ENCODE measurements at regions not wholly inside any gene's neighbourhood (a gene's known extent, or its start where the extent isn't known, plus 50 kb on each side); places are given as distances from the start of the nearest gene placed in this dataset.
A peak's percentile ranks its signal among the peaks of the same experiment; 100 is the strongest.

DNA sequence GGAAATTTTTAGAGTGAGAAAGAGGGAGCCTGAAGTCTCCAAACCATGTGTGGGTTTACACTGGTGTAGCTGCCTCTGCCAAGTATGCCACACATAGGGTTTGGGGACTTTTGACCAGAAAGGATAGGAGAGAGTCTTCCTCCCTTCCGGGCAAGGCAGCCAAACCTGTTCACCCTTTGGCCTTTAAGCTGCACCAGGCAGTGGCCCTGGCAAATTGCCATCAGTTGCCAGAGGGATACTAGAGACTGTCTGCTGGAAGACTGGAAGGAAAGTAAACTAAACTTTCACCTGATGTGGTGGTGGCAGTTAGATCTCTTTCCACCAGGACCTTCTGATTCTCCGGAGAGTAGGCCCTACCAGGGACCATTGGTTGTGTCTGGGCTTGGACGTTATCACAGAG is 1263.2 kb downstream of the FAM181B start:
- H3K79me2 ChIP-seq (ENCODE audit: insufficient read depth, low read length) = no peaks in the 10 kb centered on the region
- H2BK5ac ChIP-seq (ENCODE audit: insufficient read length, low read length) = no peak overlapping the region
- H3K4me3 Mint-ChIP-seq = no peak overlapping the region
- H2AFZ ChIP-seq (ENCODE audit: low read length) = no peak overlapping the region
- no peaks in the 10 kb centered on the region for H3K4me1 ChIP-seq (ENCODE audit: insufficient read depth, low read length)
- H3K14ac ChIP-seq (ENCODE audit: insufficient read depth, low read length) = peak overlapping the region; percentile 65; the same call in 1 of the 2 replicates
- no peak overlapping the region for H4K8ac ChIP-seq (replicated peaks; ENCODE audit: insufficient read length, low read depth, low read length)
- no peak overlapping the region for H2AK5ac ChIP-seq (ENCODE audit: insufficient read length, low read length)
- no peaks in the 10 kb centered on the region for H3K27me3 ChIP-seq (ENCODE audit: insufficient read depth, low read length)
- H3K9ac ChIP-seq (ENCODE audit: extremely low read depth, insufficient read length, low read length) = no peak overlapping the region
- no peak overlapping the region for H4K5ac ChIP-seq (ENCODE audit: insufficient read length, low read depth, low read length)
- no peaks in the 10 kb centered on the region for H3K9me3 ChIP-seq (ENCODE audit: control insufficient read depth, low read depth, low read length)
- H3K23ac ChIP-seq (ENCODE audit: insufficient read length, low read depth, low read length) = no peak overlapping the region
- H3K9me3 Mint-ChIP-seq = no peaks in the 10 kb centered on the region; a peak in 1 of 5 replicates
- no peak overlapping the region for H2BK12ac ChIP-seq (ENCODE audit: insufficient read length, low read depth, low read length)
- no CpG with 5 or more reads among the region's 3 CpGs for WGBS (ENCODE audit: extremely low coverage, insufficient read length, low lambda C conversion rate)
- no peak overlapping the region for H2BK120ac ChIP-seq (ENCODE audit: low read depth, low read length, poor library complexity, severe bottlenecking)
- no peak overlapping the region for H3K18ac ChIP-seq (ENCODE audit: insufficient read length, low read depth, low read length)
- no peaks in the 10 kb centered on the region for H4K20me1 ChIP-seq (ENCODE audit: control insufficient read depth, insufficient read depth, insufficient read length)
- H3K27ac ChIP-seq (ENCODE audit: insufficient read length, low read depth, low read length) = no peak overlapping the region
- DNase-seq = no peak
- H3K4me2 ChIP-seq (ENCODE audit: insufficient read depth, insufficient read length, low read length) = no peak overlapping the region
- H3K23me2 ChIP-seq (ENCODE audit: insufficient read length, low read depth, low read length, poor library complexity, severe bottlenecking) = no peaks in the 10 kb centered on the region
- no peak overlapping the region for H3T11ph ChIP-seq (ENCODE audit: low read length)
- no peak overlapping the region for H2BK15ac ChIP-seq (ENCODE audit: low read depth, low read length)
- no peak overlapping the region for H2BK20ac ChIP-seq (ENCODE audit: low read depth, low read length, poor library complexity, severe bottlenecking)
- peak overlapping the region in 1 of 3 experiments; percentile 87; a peak in 2 of 7 replicates for H3K27ac Mint-ChIP-seq
- H3K4me1 Mint-ChIP-seq = no peaks in the 10 kb centered on the region
- no peak overlapping the region for H4K91ac ChIP-seq (ENCODE audit: insufficient read length, low read depth, low read length)
- no peak overlapping the region for H3K4ac ChIP-seq (ENCODE audit: low read depth, low read length)
- TF ChIP-seq CTCF (conservative IDR thresholded peaks at IDR 0.05) = no peak
- no peak overlapping the region for H3K56ac ChIP-seq (ENCODE audit: insufficient read length, low read depth, low read length)
- no peaks in the 10 kb centered on the region for H3K36me3 Mint-ChIP-seq (ENCODE audit: insufficient read depth in 1 of 3, low read depth in 3 of 3)
- no peaks in the 10 kb centered on the region for H3K79me1 ChIP-seq (ENCODE audit: insufficient read depth, low read depth, low read length, poor library complexity, severe bottlenecking)
- no peaks in the 10 kb centered on the region for H3K27me3 Mint-ChIP-seq (ENCODE audit: low read depth)

All from H9 (cell line).